HS-27A (cell line): ENCODE measurements at regions not wholly inside any gene's neighbourhood (a gene's known extent, or its start where the extent isn't known, plus 50 kb on each side); places are given as distances from the start of the nearest gene placed in this dataset.

ENCODE experiments used
- DNase-seq: peaks from one replicate; pipeline ENCODE4 v3.0.0-alpha.2; 2012; ENCODE audit warnings: low read depth, missing footprints

DNA sequence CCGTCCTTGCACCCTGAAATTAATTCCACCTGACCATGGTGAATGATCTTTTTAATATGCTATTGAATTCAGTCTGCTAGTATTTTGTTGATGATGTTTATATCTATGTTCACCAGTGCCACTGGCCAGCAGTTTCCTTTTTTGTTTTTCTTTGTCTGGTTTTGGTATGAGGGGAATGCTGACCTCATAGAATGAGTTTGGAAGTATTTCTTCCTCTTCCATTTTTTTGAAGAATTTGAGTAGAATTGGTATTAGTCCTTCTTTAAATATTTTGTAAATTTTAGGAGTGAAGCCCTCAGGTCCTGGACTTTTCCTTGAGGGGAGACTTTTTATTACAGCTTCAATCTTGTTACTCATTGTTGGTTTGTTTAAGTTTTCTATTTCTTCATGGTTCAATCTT lies 231.6 kb downstream of the MRPL39 start:
- peak; percentile 68 for DNase-seq

DNA sequence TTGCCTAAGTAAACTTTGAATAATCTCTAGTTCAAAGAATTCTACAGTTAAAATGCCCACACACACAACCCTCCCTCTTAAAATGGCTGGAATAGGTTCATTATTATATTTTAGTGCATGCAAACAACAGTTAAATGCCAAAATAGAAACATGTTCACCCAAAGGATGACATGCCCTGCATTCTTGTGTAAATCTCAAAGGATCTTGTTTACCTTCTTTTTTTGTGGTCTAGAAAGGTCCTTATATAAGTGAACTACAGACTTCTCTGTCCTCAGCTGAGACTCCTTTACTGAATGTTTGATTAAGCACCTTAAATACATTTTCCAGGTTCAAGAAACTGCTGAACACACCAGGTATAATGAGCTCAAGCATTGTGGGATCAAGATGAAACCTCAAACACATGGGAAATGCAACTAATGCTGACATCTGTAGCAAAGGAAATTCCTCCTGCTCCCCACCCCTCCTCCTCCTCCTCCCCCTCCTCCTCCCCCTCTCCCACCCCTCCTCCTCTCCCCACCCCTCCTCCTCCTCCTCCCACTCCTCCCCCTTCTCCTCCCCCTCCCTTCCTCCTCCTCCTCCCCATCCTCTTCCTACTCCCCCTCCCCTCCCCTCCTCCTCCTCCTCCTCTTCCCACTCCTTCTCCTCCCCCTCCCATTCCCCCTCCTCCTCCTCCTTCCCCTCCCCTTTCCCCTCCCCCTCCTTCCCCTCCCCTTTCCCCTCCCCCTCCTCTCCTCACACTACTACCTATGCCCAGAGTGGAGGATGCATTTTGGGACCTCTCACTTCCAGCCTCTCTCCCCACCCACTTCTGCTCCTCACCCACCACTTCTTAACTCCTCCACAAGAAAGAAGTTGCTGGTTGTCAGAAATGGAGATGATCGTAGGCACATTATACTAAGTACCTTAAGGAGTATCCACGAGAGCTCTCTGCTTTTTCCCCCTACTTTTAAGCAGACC lies 233.9 kb downstream of the MRPL39 start:
- no peak for DNase-seq

DNA sequence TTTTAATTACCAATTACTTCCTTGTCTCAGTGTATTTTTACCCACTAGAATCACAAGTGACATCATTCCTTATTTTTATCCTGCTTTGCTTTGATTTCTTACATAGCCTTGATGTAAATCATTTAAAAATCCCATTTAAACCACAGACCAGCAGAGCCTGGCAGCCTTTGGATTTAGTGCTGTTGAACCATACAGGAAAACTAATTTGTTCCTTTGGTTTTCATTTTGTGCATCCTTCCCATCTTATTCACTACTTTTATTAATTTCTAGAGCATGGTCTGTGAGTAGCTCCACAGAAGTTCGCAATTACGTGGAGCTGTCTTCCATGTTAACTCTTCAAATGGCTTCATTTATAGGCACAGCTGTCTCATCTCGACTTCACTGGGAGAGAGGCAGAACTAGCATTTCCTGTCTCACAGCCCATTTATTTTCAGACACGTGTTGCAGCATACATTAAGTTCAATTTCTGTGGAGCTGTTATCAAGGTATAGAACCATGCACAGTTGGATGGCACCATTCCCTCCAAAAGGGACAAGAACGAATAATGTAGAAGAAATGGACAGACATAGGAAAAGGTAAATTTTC lies 235.3 kb downstream of the MRPL39 start:
- DNase-seq, result no peak

DNA sequence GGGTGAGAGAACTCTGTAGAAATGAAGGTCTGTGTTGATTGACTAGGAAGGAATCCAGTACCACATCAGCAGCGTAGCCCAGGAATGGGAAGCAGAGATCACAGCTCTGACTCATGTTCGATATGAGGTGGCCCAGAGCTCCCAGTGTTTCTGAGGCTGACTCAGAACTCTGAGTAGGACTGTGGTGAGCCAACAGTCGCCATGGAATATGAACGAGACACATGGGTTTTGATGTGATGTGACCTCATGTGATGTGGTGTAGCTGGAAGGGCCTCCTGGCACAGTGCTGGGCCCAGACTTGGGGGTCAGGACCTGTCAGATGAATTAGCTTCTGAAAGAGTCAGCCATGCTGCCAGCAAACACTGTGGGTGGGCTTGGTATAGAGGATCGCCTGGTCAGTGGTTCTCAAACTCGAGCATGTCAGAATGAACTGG lies 237.0 kb downstream of the MRPL39 start:
- peak; percentile 98 for DNase-seq

DNA sequence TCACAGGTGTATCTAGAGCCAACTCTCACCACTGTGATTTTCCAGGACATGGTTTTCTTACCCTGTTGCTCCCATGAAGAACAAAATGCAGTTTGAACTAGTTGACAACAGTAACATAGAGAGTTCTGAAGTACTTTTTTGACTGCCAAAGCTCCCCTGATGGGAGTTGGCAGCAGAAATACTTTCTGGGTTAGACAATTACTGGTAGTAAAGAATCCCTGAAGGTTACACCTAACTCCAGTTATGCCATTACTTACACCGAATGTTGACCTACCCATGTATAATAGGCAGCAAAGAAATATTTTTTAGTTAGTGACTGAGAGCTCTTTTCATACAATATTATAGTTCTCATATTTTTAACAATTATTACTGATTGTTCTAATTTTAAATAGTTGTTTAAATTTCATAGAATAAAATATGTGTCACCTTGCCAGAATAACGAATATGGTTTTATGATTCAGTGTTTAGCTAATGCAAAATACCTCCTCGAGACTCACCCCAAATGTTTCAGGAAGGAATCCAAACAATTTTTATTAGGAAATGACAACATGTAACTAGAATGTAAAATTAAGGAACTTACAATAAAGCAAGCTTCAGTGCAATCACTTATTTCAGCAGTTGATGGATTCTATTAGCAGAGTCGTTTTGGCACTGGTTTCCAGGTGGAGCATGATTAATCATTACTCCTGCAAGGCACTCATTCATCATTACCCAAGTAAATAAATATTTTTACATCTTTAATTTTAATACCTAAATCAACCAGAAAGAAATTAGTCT lies 237.6 kb downstream of the MRPL39 start:
- DNase-seq, result peak; percentile 77

DNA sequence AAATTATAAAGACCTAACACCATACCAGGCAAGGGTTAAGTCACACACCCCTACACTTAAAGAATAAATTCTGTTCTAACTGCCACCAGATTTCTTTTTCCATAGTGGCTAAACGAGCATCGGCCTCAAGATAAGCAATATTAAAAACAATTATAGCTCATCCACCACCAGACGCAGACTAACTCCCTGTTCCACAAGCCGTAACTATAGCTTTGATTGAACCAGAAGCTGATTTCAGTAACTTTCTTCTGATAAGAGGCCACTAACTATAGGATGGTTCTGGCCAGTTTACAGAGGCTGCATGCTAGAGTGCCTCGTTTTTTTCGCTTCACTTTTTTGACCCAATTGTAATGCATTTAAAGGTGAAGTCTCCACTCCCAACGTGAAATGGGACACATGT lies 238.8 kb downstream of the MRPL39 start:
- no peak for DNase-seq

GRCh38 chr21:25366116-25366515 lies 241.2 kb downstream of the MRPL39 start:
- no peak for DNase-seq

- DNase-seq, result no peak
Observed at GRCh38 chr21:25362375-25363267, 244.7 kb downstream of the MRPL39 start.

GRCh38 chr21:25361765-25362164 lies 245.5 kb downstream of the MRPL39 start:
- no peak for DNase-seq

DNA sequence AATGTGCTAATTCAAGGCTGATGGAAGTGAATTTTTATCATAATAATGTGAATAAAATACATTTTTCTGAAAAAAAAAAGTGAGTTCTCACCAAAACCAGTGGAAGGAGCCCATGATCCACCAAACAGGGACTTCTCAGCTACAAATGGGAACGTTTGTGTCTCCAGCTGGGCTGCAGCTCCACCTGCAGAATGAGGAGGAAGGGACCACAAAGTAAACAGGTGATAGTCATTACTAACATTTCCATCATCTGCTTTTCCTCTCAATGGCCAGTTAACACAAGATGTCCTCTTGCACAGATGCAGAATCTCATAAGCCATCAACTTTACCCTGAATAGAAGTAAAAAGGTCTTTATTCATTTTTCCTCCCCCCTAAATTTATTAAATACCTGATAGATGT lies 246.2 kb downstream of the MRPL39 start:
- no peak for DNase-seq

DNA sequence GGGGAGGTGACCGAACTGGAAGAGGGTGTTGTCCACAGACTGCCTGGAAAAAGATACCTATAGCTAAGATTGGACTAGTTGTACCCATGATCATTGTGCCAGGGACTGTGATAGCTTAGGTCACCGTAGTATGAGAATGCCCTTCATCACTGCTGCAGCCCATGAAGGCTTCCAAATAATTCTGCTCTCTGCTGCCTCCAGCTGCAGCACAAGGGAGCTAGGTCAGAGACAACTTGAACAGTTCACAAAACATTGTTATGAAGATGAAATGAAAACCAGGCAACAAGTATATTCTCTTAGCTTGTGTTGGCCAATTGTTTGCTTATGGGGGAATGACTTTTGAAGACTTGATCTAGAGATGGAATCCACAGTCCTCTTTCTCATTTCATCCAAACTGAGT lies 246.7 kb downstream of the MRPL39 start:
- no peak for DNase-seq

GRCh38 chr21:25359724-25360123 lies 247.6 kb downstream of the MRPL39 start:
- no peak for DNase-seq

DNA sequence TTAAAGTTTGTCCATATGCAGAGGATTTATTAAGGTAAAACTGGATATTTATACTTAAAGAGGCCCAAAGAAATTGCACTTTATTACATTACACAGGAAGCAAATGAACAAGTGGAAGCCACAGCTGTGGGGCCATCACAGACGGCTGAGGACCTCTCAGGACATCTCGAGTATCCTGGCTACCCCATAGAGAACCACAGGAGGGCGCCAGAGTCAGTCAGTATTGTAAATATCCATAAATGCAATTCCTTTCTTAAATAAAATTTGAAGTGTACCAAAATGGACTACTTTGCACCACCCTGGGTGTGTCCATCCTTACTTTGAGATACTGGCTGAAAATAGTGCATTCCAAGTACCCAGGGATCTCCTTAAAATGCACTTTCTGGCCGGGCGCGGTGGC lies 257.2 kb downstream of the MRPL39 start:
- peak; percentile 56 for DNase-seq

- no peak for DNase-seq
Observed at GRCh38 chr21:25343774-25344545, 263.3 kb downstream of the MRPL39 start.

- DNase-seq, result no peak
Observed at GRCh38 chr21:25342816-25343215, 264.5 kb downstream of the MRPL39 start.

GRCh38 chr21:25341981-25342380 lies 265.3 kb downstream of the MRPL39 start:
- no peak for DNase-seq

GRCh38 chr21:25338415-25338814 lies 268.9 kb downstream of the MRPL39 start:
- no peak for DNase-seq

- no peak for DNase-seq
Observed at GRCh38 chr21:25334046-25334730, 273.1 kb downstream of the MRPL39 start.

- no peak for DNase-seq
Observed at GRCh38 chr21:25331286-25331685, 276.0 kb downstream of the MRPL39 start.

GRCh38 chr21:25330266-25330665 lies 277.0 kb downstream of the MRPL39 start:
- DNase-seq, result peak; percentile 66
